GM19043 (cell line): ENCODE measurements at regions not wholly inside any gene's neighbourhood (a gene's known extent, or its start where the extent isn't known, plus 50 kb on each side); places are given as distances from the start of the nearest gene placed in this dataset.
"Not testable (repeated sequence)": the region's sequence is repeated elsewhere in the genome, so short reads cannot be mapped to it uniquely, and the experiment has no call there.

ENCODE experiments used
- ATAC-seq: cut with Tn5 transposase; IDR thresholded peaks from one replicate; pipeline ENCODE4 v1.9.1; 2021; ENCODE audit warnings: low read depth; ENCODE audit not compliant: unreplicated experiment

GRCh38 chr2:75328156-75328555 lies 128.8 kb upstream of the TACR1 start:
- ATAC-seq, result no peak

- no peak for ATAC-seq
Observed at GRCh38 chr2:75327334-75327733, 128.0 kb upstream of the TACR1 start.

- ATAC-seq, result no peak
Observed at GRCh38 chr2:75326645-75327044, 127.3 kb upstream of the TACR1 start.

GRCh38 chr2:75325594-75325993 lies 126.3 kb upstream of the TACR1 start:
- no peak for ATAC-seq

- no peak for ATAC-seq
Observed at GRCh38 chr2:75324861-75325284, 125.6 kb upstream of the TACR1 start.

- ATAC-seq, result no peak
Observed at GRCh38 chr2:75324141-75324540, 124.8 kb upstream of the TACR1 start.

- ATAC-seq, result no peak
Observed at GRCh38 chr2:75321599-75321922, 122.2 kb upstream of the TACR1 start.

GRCh38 chr2:75320898-75321598 lies 121.7 kb upstream of the TACR1 start:
- ATAC-seq, result no peak

GRCh38 chr2:75319951-75320350 lies 120.6 kb upstream of the TACR1 start:
- no peak for ATAC-seq

- no peak for ATAC-seq
Observed at GRCh38 chr2:75317802-75318201, 118.5 kb upstream of the TACR1 start.

- no peak for ATAC-seq
Observed at GRCh38 chr2:75317316-75317715, 118.0 kb upstream of the TACR1 start.

- no peak for ATAC-seq
Observed at GRCh38 chr2:75315436-75315835, 116.1 kb upstream of the TACR1 start.

GRCh38 chr2:75311993-75312392 lies 112.7 kb upstream of the TACR1 start:
- peak; percentile 100 for ATAC-seq

GRCh38 chr2:75311521-75311920 lies 112.2 kb upstream of the TACR1 start:
- ATAC-seq, result no peak

GRCh38 chr2:75310876-75311275 lies 111.6 kb upstream of the TACR1 start:
- ATAC-seq, result no peak

- no peak for ATAC-seq
Observed at GRCh38 chr2:75309596-75310463, 110.5 kb upstream of the TACR1 start.

GRCh38 chr2:75303227-75303626 lies 103.9 kb upstream of the TACR1 start:
- ATAC-seq, result no peak

GRCh38 chr2:75294362-75294761 lies 95.0 kb upstream of the TACR1 start:
- ATAC-seq, result no peak

GRCh38 chr2:75292826-75293225 lies 93.5 kb upstream of the TACR1 start:
- ATAC-seq, result no peak

- no peak for ATAC-seq
Observed at GRCh38 chr2:75290600-75291150, 91.4 kb upstream of the TACR1 start.

GRCh38 chr2:75289771-75290170 lies 90.5 kb upstream of the TACR1 start:
- no peak for ATAC-seq

GRCh38 chr2:75289178-75289577 lies 89.9 kb upstream of the TACR1 start:
- not testable (repeated sequence) for ATAC-seq
